ENCODE measurements at regions not wholly inside any gene's neighbourhood (a gene's known extent, or its start where the extent isn't known, plus 50 kb on each side); places are given as distances from the start of the nearest gene placed in this dataset.

DNA sequence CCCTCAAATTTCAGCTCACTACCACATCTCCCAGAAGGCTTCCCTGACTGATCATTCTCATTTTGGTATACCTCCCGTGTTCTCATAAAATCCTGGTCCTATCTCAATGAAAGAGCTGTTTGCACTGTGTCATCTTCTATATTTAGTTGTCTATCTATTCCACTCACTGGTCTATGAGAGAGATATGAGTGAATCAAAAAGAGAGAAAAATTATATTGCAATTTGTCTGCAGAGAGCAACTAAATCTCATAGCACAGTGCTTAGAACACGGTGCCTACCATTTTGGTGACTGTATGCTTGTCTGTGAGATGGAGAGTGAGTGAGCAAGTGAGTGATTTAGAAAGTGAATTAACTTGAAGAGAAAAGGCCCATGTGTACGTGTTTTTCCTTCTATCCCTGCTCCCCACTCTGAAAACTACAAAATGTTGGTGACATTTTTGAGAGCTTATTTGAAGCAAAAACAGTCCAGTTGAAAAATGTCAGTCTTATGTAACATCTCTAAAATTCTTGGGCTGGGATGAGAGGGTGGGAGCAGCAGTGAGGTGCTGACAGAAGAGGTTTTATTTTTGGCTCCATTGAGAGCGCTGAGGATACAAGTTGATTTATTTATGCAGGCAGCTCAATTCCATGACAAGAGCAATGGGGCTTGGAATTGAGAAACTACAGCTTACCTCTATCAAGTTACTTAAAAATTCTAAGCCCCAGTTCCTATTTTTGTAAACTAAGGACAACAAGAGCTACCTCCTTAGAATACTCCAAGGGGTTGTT is 373.5 kb upstream of the CHST9 start:
- no peaks in the 10 kb centered on the region for H3K79me2 ChIP-seq (ENCODE audit: insufficient read depth, low read length)
- no peak overlapping the region for H2AFZ ChIP-seq (ENCODE audit: low read length)
- Mint-ChIP-seq H3K9me3 (peaks cover 9 to 13% of the 10 kb centered on the region in 2 experiments), H3K4me3 (no peak overlapping the region; a peak in 1 of 5 replicates), H3K27ac (peak overlapping the region in 1 of 3 experiments; percentile 50; a peak in 3 of 7 replicates), H3K27me3 (ENCODE audit: low read depth) (peaks cover 27% of the 10 kb centered on the region), H3K36me3 (ENCODE audit: insufficient read depth in 1 of 3, low read depth in 3 of 3) (peaks cover 8 to 14% (median 9%) of the 10 kb centered on the region in 3 experiments), H3K4me1 (peaks cover 53 to 61% of the 10 kb centered on the region in 2 experiments)
- H3K9me3 ChIP-seq (ENCODE audit: control insufficient read depth, low read depth, low read length), result no peaks in the 10 kb centered on the region
- H3K4me1 ChIP-seq (ENCODE audit: insufficient read depth, low read length), result peaks cover 17% of the 10 kb centered on the region; the same call in 1 of the 2 replicates
- DNase-seq, result no peak
- no peak overlapping the region for H2BK20ac ChIP-seq (ENCODE audit: low read depth, low read length, poor library complexity, severe bottlenecking)
- H4K5ac ChIP-seq (ENCODE audit: insufficient read length, low read depth, low read length), result no peak overlapping the region
- no peak overlapping the region for H2BK15ac ChIP-seq (ENCODE audit: low read depth, low read length)
- H4K91ac ChIP-seq (ENCODE audit: insufficient read length, low read depth, low read length), result no peak overlapping the region
- H3K23me2 ChIP-seq (ENCODE audit: insufficient read length, low read depth, low read length, poor library complexity, severe bottlenecking), result no peaks in the 10 kb centered on the region
- H2AK5ac ChIP-seq (ENCODE audit: insufficient read length, low read length), result no peak overlapping the region
- H4K8ac ChIP-seq (replicated peaks; ENCODE audit: insufficient read length, low read depth, low read length), result no peak overlapping the region
- H3K9ac ChIP-seq (ENCODE audit: extremely low read depth, insufficient read length, low read length), result no peak overlapping the region
- H2BK5ac ChIP-seq (ENCODE audit: insufficient read length, low read length), result no peak overlapping the region
- H3K56ac ChIP-seq (ENCODE audit: insufficient read length, low read depth, low read length), result no peak overlapping the region
- H3K14ac ChIP-seq (ENCODE audit: insufficient read depth, low read length), result no peak overlapping the region
- H3K23ac ChIP-seq (ENCODE audit: insufficient read length, low read depth, low read length), result no peak overlapping the region
- no peaks in the 10 kb centered on the region for H3K27me3 ChIP-seq (ENCODE audit: insufficient read depth, low read length)
- no CpG with 5 or more reads among the region's 4 CpGs for WGBS (ENCODE audit: extremely low coverage, insufficient read length, low lambda C conversion rate)
- no peak overlapping the region for H3K27ac ChIP-seq (ENCODE audit: insufficient read length, low read depth, low read length)
- no peak overlapping the region for H3K4me2 ChIP-seq (ENCODE audit: insufficient read depth, insufficient read length, low read length)
- TF ChIP-seq, protein P1, sequence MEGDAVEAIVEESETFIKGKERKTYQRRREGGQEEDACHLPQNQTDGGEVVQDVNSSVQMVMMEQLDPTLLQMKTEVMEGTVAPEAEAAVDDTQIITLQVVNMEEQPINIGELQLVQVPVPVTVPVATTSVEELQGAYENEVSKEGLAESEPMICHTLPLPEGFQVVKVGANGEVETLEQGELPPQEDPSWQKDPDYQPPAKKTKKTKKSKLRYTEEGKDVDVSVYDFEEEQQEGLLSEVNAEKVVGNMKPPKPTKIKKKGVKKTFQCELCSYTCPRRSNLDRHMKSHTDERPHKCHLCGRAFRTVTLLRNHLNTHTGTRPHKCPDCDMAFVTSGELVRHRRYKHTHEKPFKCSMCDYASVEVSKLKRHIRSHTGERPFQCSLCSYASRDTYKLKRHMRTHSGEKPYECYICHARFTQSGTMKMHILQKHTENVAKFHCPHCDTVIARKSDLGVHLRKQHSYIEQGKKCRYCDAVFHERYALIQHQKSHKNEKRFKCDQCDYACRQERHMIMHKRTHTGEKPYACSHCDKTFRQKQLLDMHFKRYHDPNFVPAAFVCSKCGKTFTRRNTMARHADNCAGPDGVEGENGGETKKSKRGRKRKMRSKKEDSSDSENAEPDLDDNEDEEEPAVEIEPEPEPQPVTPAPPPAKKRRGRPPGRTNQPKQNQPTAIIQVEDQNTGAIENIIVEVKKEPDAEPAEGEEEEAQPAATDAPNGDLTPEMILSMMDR (conservative IDR thresholded peaks at IDR 0.05), result no peak
- H3K18ac ChIP-seq (ENCODE audit: insufficient read length, low read depth, low read length), result no peak overlapping the region
- no peak overlapping the region for H2BK120ac ChIP-seq (ENCODE audit: low read depth, low read length, poor library complexity, severe bottlenecking)
- no peak overlapping the region for H3T11ph ChIP-seq (ENCODE audit: low read length)
- H3K4ac ChIP-seq (ENCODE audit: low read depth, low read length), result no peak overlapping the region
- no peak overlapping the region for H2BK12ac ChIP-seq (ENCODE audit: insufficient read length, low read depth, low read length)
- no peaks in the 10 kb centered on the region for H4K20me1 ChIP-seq (ENCODE audit: control insufficient read depth, insufficient read depth, insufficient read length)
- H3K79me1 ChIP-seq (ENCODE audit: insufficient read depth, low read depth, low read length, poor library complexity, severe bottlenecking), result no peaks in the 10 kb centered on the region
